ENCODE measurements at regions not wholly inside any gene's neighbourhood (a gene's known extent, or its start where the extent isn't known, plus 50 kb on each side); places are given as distances from the start of the nearest gene placed in this dataset.

GRCh38 chr4:180485407-180485806 is 1757.8 kb upstream of the TENM3 start:
- no peak for DNase-seq

- DNase-seq = no peak
Measured at GRCh38 chr4:180486342-180486741, 1756.9 kb upstream of the TENM3 start.

GRCh38 chr4:180489787-180490186 is 1753.4 kb upstream of the TENM3 start:
- no peak for DNase-seq

GRCh38 chr4:180491210-180491609 is 1752.0 kb upstream of the TENM3 start:
- no peak for DNase-seq

GRCh38 chr4:180493299-180493698 is 1749.9 kb upstream of the TENM3 start:
- DNase-seq = no peak

GRCh38 chr4:180500154-180500553 is 1743.0 kb upstream of the TENM3 start:
- DNase-seq = no peak

- no peak for DNase-seq
Measured at GRCh38 chr4:180512801-180513475, 1730.3 kb upstream of the TENM3 start.

- no peak for DNase-seq
Measured at GRCh38 chr4:180518906-180519305, 1724.3 kb upstream of the TENM3 start.

- DNase-seq = no peak
Measured at GRCh38 chr4:180521181-180521580, 1722.0 kb upstream of the TENM3 start.

GRCh38 chr4:180525523-180526077 is 1717.6 kb upstream of the TENM3 start:
- DNase-seq = no peak

GRCh38 chr4:180528003-180528402 is 1715.2 kb upstream of the TENM3 start:
- DNase-seq = no peak

GRCh38 chr4:180530787-180531186 is 1712.4 kb upstream of the TENM3 start:
- DNase-seq = no peak

- no peak for DNase-seq
Measured at GRCh38 chr4:180532691-180533090, 1710.5 kb upstream of the TENM3 start.

GRCh38 chr4:180538384-180539057 is 1704.7 kb upstream of the TENM3 start:
- DNase-seq = no peak

- no peak for DNase-seq
Measured at GRCh38 chr4:180539284-180539683, 1703.9 kb upstream of the TENM3 start.

- no peak for DNase-seq
Measured at GRCh38 chr4:180541678-180542077, 1701.5 kb upstream of the TENM3 start.

- no peak for DNase-seq
Measured at GRCh38 chr4:180542445-180543100, 1700.6 kb upstream of the TENM3 start.

- no peak for DNase-seq
Measured at GRCh38 chr4:180550106-180550505, 1693.1 kb upstream of the TENM3 start.

GRCh38 chr4:180557348-180557747 is 1685.9 kb upstream of the TENM3 start:
- DNase-seq = no peak

- DNase-seq = no peak
Measured at GRCh38 chr4:180557950-180558349, 1685.3 kb upstream of the TENM3 start.

GRCh38 chr4:180558427-180558826 is 1684.8 kb upstream of the TENM3 start:
- DNase-seq = no peak

GRCh38 chr4:180560896-180561295 is 1682.3 kb upstream of the TENM3 start:
- no peak for DNase-seq

- no peak for DNase-seq
Measured at GRCh38 chr4:180564026-180564425, 1679.2 kb upstream of the TENM3 start.

- DNase-seq = no peak
Measured at GRCh38 chr4:180564448-180564847, 1678.8 kb upstream of the TENM3 start.

All from activated effector memory CD4-positive, alpha-beta T cell treated with Interleukin-2 at 50 U/mL for 16 hours (primary cell).